Fibroblast of the aortic adventitia (primary cell): ENCODE measurements at regions not wholly inside any gene's neighbourhood (a gene's known extent, or its start where the extent isn't known, plus 50 kb on each side); places are given as distances from the start of the nearest gene placed in this dataset.

Source experiments
- DNase-seq: peaks from one replicate; pipeline ENCODE4 v3.0.0-alpha.2; 2010; ENCODE audit warnings: low read depth
- H3K4me3 ChIP-seq: 2 replicates; pipeline ENCODE4 v1.5.1; 2011; ENCODE audit warnings: low read depth, mild to moderate bottlenecking, control low read depth, low read length, moderate library complexity
- TF ChIP-seq, protein P1 (sequence below): IDR thresholded peaks from 2 replicates; pipeline ENCODE4 v1.5.1; 2011; ENCODE audit warnings: mild to moderate bottlenecking, low read length, control low read depth, inconsistent platforms; ENCODE audit not compliant: insufficient read depth

GRCh38 chr6:43973357-43973756, 153.9 kb downstream of the MRPL14 start:
- no peak overlapping the region for H3K4me3 ChIP-seq
- TF ChIP-seq, protein P1, sequence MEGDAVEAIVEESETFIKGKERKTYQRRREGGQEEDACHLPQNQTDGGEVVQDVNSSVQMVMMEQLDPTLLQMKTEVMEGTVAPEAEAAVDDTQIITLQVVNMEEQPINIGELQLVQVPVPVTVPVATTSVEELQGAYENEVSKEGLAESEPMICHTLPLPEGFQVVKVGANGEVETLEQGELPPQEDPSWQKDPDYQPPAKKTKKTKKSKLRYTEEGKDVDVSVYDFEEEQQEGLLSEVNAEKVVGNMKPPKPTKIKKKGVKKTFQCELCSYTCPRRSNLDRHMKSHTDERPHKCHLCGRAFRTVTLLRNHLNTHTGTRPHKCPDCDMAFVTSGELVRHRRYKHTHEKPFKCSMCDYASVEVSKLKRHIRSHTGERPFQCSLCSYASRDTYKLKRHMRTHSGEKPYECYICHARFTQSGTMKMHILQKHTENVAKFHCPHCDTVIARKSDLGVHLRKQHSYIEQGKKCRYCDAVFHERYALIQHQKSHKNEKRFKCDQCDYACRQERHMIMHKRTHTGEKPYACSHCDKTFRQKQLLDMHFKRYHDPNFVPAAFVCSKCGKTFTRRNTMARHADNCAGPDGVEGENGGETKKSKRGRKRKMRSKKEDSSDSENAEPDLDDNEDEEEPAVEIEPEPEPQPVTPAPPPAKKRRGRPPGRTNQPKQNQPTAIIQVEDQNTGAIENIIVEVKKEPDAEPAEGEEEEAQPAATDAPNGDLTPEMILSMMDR: no peak
- DNase-seq: peak; percentile 21

- DNase-seq: peak; percentile 97
- TF ChIP-seq, protein P1: no peak
- H3K4me3 ChIP-seq: no peak overlapping the region
Observed at GRCh38 chr6:43972913-43973300, 154.3 kb downstream of the MRPL14 start.

DNA sequence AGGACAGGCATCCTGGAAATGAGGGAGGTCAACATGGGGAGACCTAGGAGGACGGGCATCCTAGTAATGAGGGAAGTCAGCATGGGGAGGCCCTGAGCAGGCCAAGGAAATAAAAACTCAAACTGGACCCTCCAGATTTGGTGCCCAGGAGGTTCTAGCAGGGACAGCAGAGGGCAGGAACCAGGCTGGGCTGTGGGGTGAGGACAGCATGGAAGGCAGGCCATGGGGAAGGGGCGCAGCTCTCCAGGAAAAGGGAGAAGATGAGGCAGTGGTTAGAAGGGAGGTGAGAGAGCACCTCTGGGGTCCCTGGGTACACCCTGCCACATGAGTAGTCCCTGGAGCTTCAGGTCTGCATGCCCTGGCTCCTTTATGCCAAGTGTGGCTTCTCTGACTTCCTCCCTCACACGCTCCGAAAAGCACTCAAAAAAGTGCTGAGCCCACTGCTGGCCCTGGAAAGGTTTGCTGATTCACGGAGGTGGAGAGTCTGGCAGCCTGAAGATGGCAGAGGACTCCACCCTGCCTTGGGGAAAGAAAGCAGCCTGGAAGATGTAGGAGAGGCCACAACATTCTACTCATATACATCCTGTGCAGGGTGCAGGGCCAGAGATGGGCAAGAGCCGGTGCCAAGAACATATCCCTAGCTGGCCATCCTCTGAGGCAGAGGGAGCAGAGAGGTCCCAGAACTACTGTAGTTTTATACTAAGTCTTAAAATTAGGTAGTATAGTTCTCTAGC, 154.9 kb downstream of the MRPL14 start:
- DNase-seq: peak; percentile 80
- TF ChIP-seq, protein P1: peak; percentile 20
- no peak overlapping the region for H3K4me3 ChIP-seq

DNA sequence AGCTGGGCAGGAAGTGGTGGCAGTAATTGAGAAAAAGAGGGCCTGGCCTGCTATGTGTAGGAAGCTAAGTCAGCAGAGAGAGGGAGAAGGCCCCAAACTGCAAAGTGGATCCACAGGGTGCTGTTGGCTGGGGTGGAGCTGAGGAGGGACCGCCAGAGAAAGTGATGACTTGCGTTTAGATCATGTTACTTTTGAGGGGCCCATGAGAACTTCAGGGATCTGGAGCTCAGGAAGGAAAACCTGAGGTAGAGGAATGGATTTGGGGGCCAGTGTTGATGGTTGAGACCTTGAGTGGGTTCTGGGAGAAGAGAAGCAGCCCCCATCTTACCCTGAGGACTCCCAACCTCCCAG, 155.5 kb downstream of the MRPL14 start:
- no peak for DNase-seq
- no peak overlapping the region for H3K4me3 ChIP-seq
- TF ChIP-seq, protein P1: no peak

DNA sequence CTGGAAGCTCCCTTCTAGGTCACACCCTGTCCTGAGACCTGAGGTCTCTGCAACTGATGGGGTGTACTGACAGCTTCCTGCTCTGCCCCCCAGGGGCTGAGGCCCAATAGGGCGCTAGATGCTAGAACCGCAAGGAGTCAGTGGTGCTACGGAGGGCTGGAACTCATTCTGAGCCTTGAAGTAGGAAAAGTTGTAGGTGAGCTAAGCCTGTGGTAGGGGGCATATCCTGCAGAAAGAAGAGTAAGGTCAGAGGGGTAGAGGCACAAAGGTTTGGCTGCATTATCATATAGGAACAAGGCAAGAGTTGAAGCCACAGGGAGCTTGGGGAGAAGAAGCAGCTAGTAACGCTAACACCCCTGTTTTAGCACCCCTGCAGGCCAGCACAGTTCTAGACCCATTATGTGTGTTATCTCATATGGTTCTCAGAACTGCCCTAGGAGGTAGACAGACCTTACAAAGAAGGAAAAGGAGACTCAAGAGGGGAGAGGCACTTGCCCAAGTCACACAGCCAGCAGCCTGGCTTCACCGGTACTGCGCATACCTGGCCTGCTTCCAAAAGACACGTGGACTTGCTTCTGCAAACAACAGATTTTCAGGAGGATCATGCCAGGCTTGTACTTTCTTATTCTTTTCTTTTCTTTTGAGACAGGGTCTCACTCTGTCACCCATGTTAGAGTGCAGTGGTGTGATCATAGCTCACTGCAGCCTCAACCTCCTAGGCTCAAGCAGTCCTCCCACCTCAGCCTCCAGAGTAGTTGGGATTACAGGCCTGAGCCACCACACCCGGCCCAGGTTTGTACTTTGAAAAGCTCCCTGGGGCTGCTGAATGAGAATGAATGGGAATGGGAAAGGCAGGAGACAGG, 156.1 kb downstream of the MRPL14 start:
- TF ChIP-seq, protein P1: no peak
- no peak overlapping the region for H3K4me3 ChIP-seq
- DNase-seq: no peak

DNA sequence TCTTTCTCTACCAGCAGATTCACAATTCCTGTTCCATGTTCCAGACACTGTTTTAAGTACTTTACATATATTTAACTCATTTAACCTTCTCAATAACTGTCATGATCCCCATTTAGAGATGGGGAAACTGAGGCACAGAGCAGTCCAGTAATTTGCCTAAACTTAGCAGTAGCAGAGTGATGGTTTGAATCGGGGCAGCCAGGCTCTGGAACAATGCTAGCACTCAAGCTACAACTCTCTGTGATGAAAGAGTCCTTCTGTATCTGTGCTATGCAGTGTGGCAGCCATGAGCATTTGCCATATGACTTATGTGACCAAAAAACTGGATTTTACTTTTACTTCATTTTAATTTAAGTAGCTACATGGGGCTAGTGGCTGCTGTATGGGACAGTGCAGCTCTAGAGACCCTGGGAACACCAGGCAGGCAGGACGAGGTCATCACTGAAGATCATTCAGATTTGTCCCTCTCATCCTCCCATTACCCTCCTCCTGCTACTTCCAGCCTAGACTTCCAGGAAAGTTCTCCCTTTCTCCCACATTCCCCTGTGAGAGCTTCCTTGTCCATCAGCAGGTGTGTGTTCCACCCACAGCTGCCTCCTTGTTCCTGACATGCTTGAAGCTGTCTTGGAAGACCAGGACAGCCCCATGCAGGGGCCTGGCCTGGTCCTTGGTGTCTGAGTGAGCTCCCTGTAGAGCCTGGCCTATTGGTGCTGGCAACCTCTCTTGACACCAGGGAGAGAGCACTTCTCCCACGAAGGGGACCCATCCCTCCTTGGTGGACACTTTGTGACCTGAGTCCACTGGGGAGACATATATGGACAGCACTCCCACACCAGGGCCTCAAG, 157.0 kb downstream of the MRPL14 start:
- TF ChIP-seq, protein P1: no peak
- H3K4me3 ChIP-seq: no peak overlapping the region
- DNase-seq: no peak
